T-helper 1 cell treated with Interleukin-12 subunit alpha and Interleukin-12 subunit beta and Interleukin-4 antibody, amounts not matched to agents 30 μg/mL and 1 μg/mL, for 36 hours (primary cell): ENCODE measurements at regions not wholly inside any gene's neighbourhood (a gene's known extent, or its start where the extent isn't known, plus 50 kb on each side); places are given as distances from the start of the nearest gene placed in this dataset.

Experiments
- H3K27ac Mint-ChIP-seq: one replicate; pipeline ENCODE4 v1.8.0; 2021; ENCODE audit warnings: mild to moderate bottlenecking, mixed read lengths
- H3K27me3 Mint-ChIP-seq: one replicate; pipeline ENCODE4 v1.8.0; 2021; ENCODE audit warnings: low read depth, mixed read lengths
- H3K36me3 Mint-ChIP-seq: one replicate; pipeline ENCODE4 v1.8.0; 2021; ENCODE audit warnings: low read depth, mixed read lengths
- H3K4me1 Mint-ChIP-seq: one replicate; pipeline ENCODE4 v1.8.0; 2021; ENCODE audit warnings: low read depth, mixed read lengths
- H3K4me3 Mint-ChIP-seq: one replicate; pipeline ENCODE4 v1.8.0; 2021; ENCODE audit warnings: mild to moderate bottlenecking, moderate library complexity, mixed read lengths
- H3K9me3 Mint-ChIP-seq: one replicate; pipeline ENCODE4 v1.8.0; 2021; ENCODE audit warnings: mixed read lengths

- peaks cover 39% of the 10 kb centered on the region for H3K27me3 Mint-ChIP-seq
- peaks cover 9% of the 10 kb centered on the region for H3K4me1 Mint-ChIP-seq
- no peak overlapping the region for H3K4me3 Mint-ChIP-seq
- H3K36me3 Mint-ChIP-seq = no peaks in the 10 kb centered on the region
- H3K27ac Mint-ChIP-seq = no peak overlapping the region
- no peaks in the 10 kb centered on the region for H3K9me3 Mint-ChIP-seq
Measured at GRCh38 chr17:77577491-77577890, 381.0 kb upstream of the TNRC6C start.

GRCh38 chr17:77579131-77579530 lies 379.4 kb upstream of the TNRC6C start:
- H3K4me1 Mint-ChIP-seq = peaks cover 8% of the 10 kb centered on the region
- H3K27me3 Mint-ChIP-seq = peaks cover 27% of the 10 kb centered on the region
- H3K9me3 Mint-ChIP-seq = no peaks in the 10 kb centered on the region
- H3K36me3 Mint-ChIP-seq = no peaks in the 10 kb centered on the region
- H3K27ac Mint-ChIP-seq = no peak overlapping the region
- H3K4me3 Mint-ChIP-seq = no peak overlapping the region

- peaks cover 8% of the 10 kb centered on the region for H3K4me1 Mint-ChIP-seq
- peaks cover 25% of the 10 kb centered on the region for H3K27me3 Mint-ChIP-seq
- H3K36me3 Mint-ChIP-seq = no peaks in the 10 kb centered on the region
- no peak overlapping the region for H3K4me3 Mint-ChIP-seq
- H3K9me3 Mint-ChIP-seq = no peaks in the 10 kb centered on the region
- H3K27ac Mint-ChIP-seq = no peak overlapping the region
Measured at GRCh38 chr17:77579682-77580081, 378.8 kb upstream of the TNRC6C start.

- H3K27me3 Mint-ChIP-seq = peaks cover 22% of the 10 kb centered on the region
- H3K27ac Mint-ChIP-seq = no peak overlapping the region
- H3K4me1 Mint-ChIP-seq = peaks cover 8% of the 10 kb centered on the region
- no peaks in the 10 kb centered on the region for H3K36me3 Mint-ChIP-seq
- H3K4me3 Mint-ChIP-seq = no peak overlapping the region
- H3K9me3 Mint-ChIP-seq = no peaks in the 10 kb centered on the region
Measured at GRCh38 chr17:77580531-77581270, 377.8 kb upstream of the TNRC6C start.

- Mint-ChIP-seq H3K36me3 (no peaks in the 10 kb centered on the region), H3K4me1 (peaks cover 8% of the 10 kb centered on the region), H3K4me3 (no peak overlapping the region), H3K27me3 (peaks cover 27% of the 10 kb centered on the region), H3K27ac (no peak overlapping the region), H3K9me3 (no peaks in the 10 kb centered on the region)
Measured at GRCh38 chr17:77581480-77581879, 377.0 kb upstream of the TNRC6C start.

- Mint-ChIP-seq H3K4me3 (no peak overlapping the region), H3K4me1 (peaks cover 1% of the 10 kb centered on the region), H3K36me3 (no peaks in the 10 kb centered on the region), H3K9me3 (no peaks in the 10 kb centered on the region), H3K27me3 (peaks cover 39% of the 10 kb centered on the region), H3K27ac (no peak overlapping the region)
Measured at GRCh38 chr17:77585142-77585860, 373.2 kb upstream of the TNRC6C start.

- H3K4me1 Mint-ChIP-seq = peaks cover 11% of the 10 kb centered on the region
- peaks cover 63% of the 10 kb centered on the region for H3K27me3 Mint-ChIP-seq
Measured at GRCh38 chr17:77590951-77591735, 367.4 kb upstream of the TNRC6C start.

GRCh38 chr17:77592106-77592865 lies 366.2 kb upstream of the TNRC6C start:
- Mint-ChIP-seq H3K27me3 (peaks cover 56% of the 10 kb centered on the region), H3K4me1 (peaks cover 11% of the 10 kb centered on the region), H3K27ac (no peak overlapping the region), H3K9me3 (no peaks in the 10 kb centered on the region), H3K4me3 (no peak overlapping the region), H3K36me3 (no peaks in the 10 kb centered on the region)

More at GRCh38 chr17:77590951-77591735, 367.4 kb upstream of the TNRC6C start:
- H3K9me3 Mint-ChIP-seq = no peaks in the 10 kb centered on the region
- H3K36me3 Mint-ChIP-seq = no peaks in the 10 kb centered on the region
- no peak overlapping the region for H3K27ac Mint-ChIP-seq
- H3K4me3 Mint-ChIP-seq = no peak overlapping the region

GRCh38 chr17:77593081-77593480 lies 365.4 kb upstream of the TNRC6C start:
- Mint-ChIP-seq H3K4me3 (no peak overlapping the region), H3K9me3 (no peaks in the 10 kb centered on the region), H3K4me1 (peaks cover 11% of the 10 kb centered on the region), H3K36me3 (no peaks in the 10 kb centered on the region), H3K27me3 (peaks cover 56% of the 10 kb centered on the region), H3K27ac (no peak overlapping the region)

GRCh38 chr17:77594416-77595209 lies 363.9 kb upstream of the TNRC6C start:
- no peak overlapping the region for H3K27ac Mint-ChIP-seq
- H3K4me1 Mint-ChIP-seq = peaks cover 11% of the 10 kb centered on the region
- peaks cover 56% of the 10 kb centered on the region for H3K27me3 Mint-ChIP-seq
- H3K4me3 Mint-ChIP-seq = no peak overlapping the region
- no peaks in the 10 kb centered on the region for H3K9me3 Mint-ChIP-seq
- H3K36me3 Mint-ChIP-seq = no peaks in the 10 kb centered on the region

- H3K4me3 Mint-ChIP-seq = no peak overlapping the region
- no peaks in the 10 kb centered on the region for H3K36me3 Mint-ChIP-seq
- peaks cover 45% of the 10 kb centered on the region for H3K27me3 Mint-ChIP-seq
- peaks cover 11% of the 10 kb centered on the region for H3K4me1 Mint-ChIP-seq
- H3K27ac Mint-ChIP-seq = no peak overlapping the region
- no peaks in the 10 kb centered on the region for H3K9me3 Mint-ChIP-seq
Measured at GRCh38 chr17:77596491-77597417, 361.7 kb upstream of the TNRC6C start.

- Mint-ChIP-seq H3K4me3 (no peak overlapping the region), H3K36me3 (no peaks in the 10 kb centered on the region), H3K4me1 (peaks cover 11% of the 10 kb centered on the region), H3K9me3 (no peaks in the 10 kb centered on the region), H3K27me3 (peaks cover 39% of the 10 kb centered on the region), H3K27ac (no peak overlapping the region)
Measured at GRCh38 chr17:77597418-77598240, 360.9 kb upstream of the TNRC6C start.
